ENCODE measurements at regions not wholly inside any gene's neighbourhood (a gene's known extent, or its start where the extent isn't known, plus 50 kb on each side); places are given as distances from the start of the nearest gene placed in this dataset.

DNA sequence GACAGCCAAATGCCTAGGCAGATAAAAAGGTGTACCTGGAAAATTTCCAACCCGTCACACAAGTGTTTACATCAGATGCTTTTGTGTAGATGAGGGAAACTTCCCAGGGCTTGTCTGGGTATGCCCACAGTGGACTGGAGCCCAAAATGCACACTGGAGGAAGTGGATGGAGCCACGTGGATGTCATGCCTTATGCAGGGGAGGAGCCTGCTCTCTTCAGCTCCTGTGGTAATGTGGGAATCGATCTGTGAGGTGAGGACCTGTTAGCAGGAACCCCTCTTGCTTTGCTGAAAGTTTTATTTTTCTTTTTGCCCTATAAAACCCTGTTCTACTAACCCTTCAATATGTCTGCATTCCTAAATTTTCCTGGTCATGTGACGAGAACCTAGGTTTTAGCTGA, 439.2 kb upstream of the CDH9 start:
- TF ChIP-seq, protein P1, sequence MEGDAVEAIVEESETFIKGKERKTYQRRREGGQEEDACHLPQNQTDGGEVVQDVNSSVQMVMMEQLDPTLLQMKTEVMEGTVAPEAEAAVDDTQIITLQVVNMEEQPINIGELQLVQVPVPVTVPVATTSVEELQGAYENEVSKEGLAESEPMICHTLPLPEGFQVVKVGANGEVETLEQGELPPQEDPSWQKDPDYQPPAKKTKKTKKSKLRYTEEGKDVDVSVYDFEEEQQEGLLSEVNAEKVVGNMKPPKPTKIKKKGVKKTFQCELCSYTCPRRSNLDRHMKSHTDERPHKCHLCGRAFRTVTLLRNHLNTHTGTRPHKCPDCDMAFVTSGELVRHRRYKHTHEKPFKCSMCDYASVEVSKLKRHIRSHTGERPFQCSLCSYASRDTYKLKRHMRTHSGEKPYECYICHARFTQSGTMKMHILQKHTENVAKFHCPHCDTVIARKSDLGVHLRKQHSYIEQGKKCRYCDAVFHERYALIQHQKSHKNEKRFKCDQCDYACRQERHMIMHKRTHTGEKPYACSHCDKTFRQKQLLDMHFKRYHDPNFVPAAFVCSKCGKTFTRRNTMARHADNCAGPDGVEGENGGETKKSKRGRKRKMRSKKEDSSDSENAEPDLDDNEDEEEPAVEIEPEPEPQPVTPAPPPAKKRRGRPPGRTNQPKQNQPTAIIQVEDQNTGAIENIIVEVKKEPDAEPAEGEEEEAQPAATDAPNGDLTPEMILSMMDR (IDR thresholded peaks at IDR 0.05; ENCODE audit: insufficient read depth, low read length), result no peak
- no peak for TF ChIP-seq POLR2AphosphoS5 (IDR thresholded peaks at IDR 0.05; ENCODE audit: low read depth)
- TF ChIP-seq REST (IDR thresholded peaks at IDR 0.05; ENCODE audit: insufficient replicate concordance, low read depth), result no peak
- no peak for TF ChIP-seq GABPA (IDR thresholded peaks at IDR 0.05; ENCODE audit: low read depth)

Measured in HL-60 (cell line).